H1 (cell line): ENCODE measurements at regions not wholly inside any gene's neighbourhood (a gene's known extent, or its start where the extent isn't known, plus 50 kb on each side); places are given as distances from the start of the nearest gene placed in this dataset.

Source experiments
- CTCF ChIA-PET: fragments of 300-600 bp; sonication (Branson Sonifier 250); formaldehyde crosslinking; loops from one replicate; lab custom pipeline; 2021; ENCODE audit not compliant: partially characterized antibody; lab: Charles Lee
- POLR2A ChIA-PET: fragments of 300-600 bp; sonication (Branson Sonifier 250); formaldehyde crosslinking; loops from one replicate; lab custom pipeline; 2021; ENCODE audit warnings: inconsistent platforms; ENCODE audit not compliant: partially characterized antibody; lab: Charles Lee
- DNase-seq, 2 experiments: peaks; one replicate each; pipeline versions ENCODE4 v3.0.0 to v3.0.0-alpha.2; 2010 to 2022; ENCODE audit warnings: low spot score in 2 of 2, low read depth in 1 of 2, mixed read lengths in 1 of 2
- FAIRE-seq: peaks from 2 replicates; lab custom pipeline; 2011; peaks lifted over from hg19 to GRCh38; lab: Jason Lieb, UNC
- H2AFZ ChIP-seq: 2 replicates; pipeline ENCODE4 v1.8.1; 2012; ENCODE audit warnings: low read length, inconsistent platforms
- H2AK5ac ChIP-seq: 2 replicates; pipeline ENCODE4 v1.6.1; 2013; ENCODE audit warnings: low read depth, low read length
- H2BK120ac ChIP-seq: replicated peaks from 2 replicates; pipeline ENCODE3; 2013; ENCODE audit warnings: low read depth, low read length, inconsistent platforms
- H2BK12ac ChIP-seq: 2 replicates; pipeline ENCODE4 v1.6.1; 2013; ENCODE audit warnings: low read depth, low read length
- H2BK15ac ChIP-seq: 2 replicates; pipeline ENCODE4 v1.6.1; 2013; ENCODE audit warnings: low read length
- H2BK20ac ChIP-seq: 2 replicates; pipeline ENCODE4 v1.6.1; 2013; ENCODE audit warnings: low read length
- H2BK5ac ChIP-seq: 2 replicates; pipeline ENCODE4 v1.6.1; 2013; ENCODE audit warnings: low read depth, low read length
- H3K14ac ChIP-seq: 2 replicates; pipeline ENCODE4 v1.6.1; 2013; ENCODE audit warnings: inconsistent platforms; ENCODE audit not compliant: insufficient read length
- H3K18ac ChIP-seq: 2 replicates; pipeline ENCODE4 v1.6.1; 2013; ENCODE audit warnings: low read length; ENCODE audit errors: extremely low read depth
- H3K23ac ChIP-seq: 2 replicates; pipeline ENCODE4 v1.6.1; 2013; ENCODE audit warnings: inconsistent platforms; ENCODE audit not compliant: insufficient read length
- H3K23me2 ChIP-seq: 2 replicates; pipeline ENCODE4 v1.6.1; 2013; ENCODE audit warnings: low read depth, low read length
- H3K27ac ChIP-seq: 2 replicates; pipeline ENCODE4 v1.6.1; 2011; ENCODE audit warnings: low read depth, low read length, inconsistent platforms
- H3K27me3 ChIP-seq, 4 experiments: replicated peaks in 1 of 4; 1 replicate in 1 of 4; 2 replicates in 3 of 4; pipeline versions ENCODE4 v1.6.1 to v1.8.1; 2011 to 2013; ENCODE audit warnings: low read length in 3 of 4, mild to moderate bottlenecking in 3 of 4, inconsistent platforms in 2 of 4, mixed read lengths in 2 of 4, moderate library complexity in 1 of 4; ENCODE audit not compliant: control insufficient read depth in 3 of 4, insufficient read depth in 3 of 4; ENCODE audit errors: extremely low read depth in 1 of 4
- H3K36me3 ChIP-seq, 4 experiments: 2 replicates each; pipeline versions ENCODE4 v1.6.1 to v1.8.1; 2011 to 2013; ENCODE audit warnings: mild to moderate bottlenecking in 4 of 4, low read length in 3 of 4, moderate library complexity in 2 of 4, control low read depth in 1 of 4, inconsistent platforms in 1 of 4; ENCODE audit not compliant: insufficient read depth in 4 of 4, control insufficient read depth in 2 of 4
- H3K4ac ChIP-seq: replicated peaks from 2 replicates; pipeline ENCODE3; 2013; ENCODE audit warnings: low read length, low read depth, mixed read lengths, inconsistent platforms; ENCODE audit not compliant: insufficient read length
- H3K4me1 ChIP-seq, 4 experiments: replicated peaks in 1 of 4; 1 replicate in 1 of 4; 2 replicates in 3 of 4; pipeline versions ENCODE4 v1.6.1 to v1.8.1; 2011 to 2013; ENCODE audit warnings: low read length in 3 of 4, inconsistent platforms in 2 of 4, mixed read lengths in 1 of 4; ENCODE audit not compliant: insufficient read depth in 4 of 4, control insufficient read depth in 3 of 4
- H3K4me2 ChIP-seq, 2 experiments: 2 replicates each; pipeline versions ENCODE4 v1.6.1 to v1.8.1; 2011 to 2013; ENCODE audit warnings: low read depth in 2 of 2, low read length in 2 of 2, control low read depth in 1 of 2, inconsistent platforms in 1 of 2, mild to moderate bottlenecking in 1 of 2; ENCODE audit not compliant: insufficient read depth in 1 of 2
- H3K4me3 ChIP-seq, 4 experiments: fragments of 200-600, 300-600 bp in 1 of 4; sonication (generic), shearing (Covaris generic), sonication (Bioruptor Twin) in 1 of 4; 2 replicates each; pipeline versions ENCODE4 v1.5.1 to v1.8.1; 2011 to 2016; ENCODE audit warnings: low read length in 4 of 4, low read depth in 3 of 4, control low read depth in 2 of 4, inconsistent platforms in 2 of 4, mild to moderate bottlenecking in 2 of 4, mixed read lengths in 1 of 4, moderate library complexity in 1 of 4; ENCODE audit not compliant: insufficient read depth in 2 of 4; ENCODE audit errors: extremely low read depth in 1 of 4
- H3K56ac ChIP-seq: replicated peaks from 2 replicates; pipeline ENCODE3; 2013; ENCODE audit warnings: low read depth, mild to moderate bottlenecking, mixed read lengths, low read length, inconsistent platforms; ENCODE audit not compliant: insufficient read length
- H3K79me1 ChIP-seq: 2 replicates; pipeline ENCODE4 v1.6.1; 2013; ENCODE audit warnings: low read depth, low read length, control low read depth
- H3K79me2 ChIP-seq, 2 experiments: 2 replicates each; pipeline versions ENCODE4 v1.6.1 to v1.8.1; 2012 to 2013; ENCODE audit warnings: low read length in 2 of 2, mild to moderate bottlenecking in 2 of 2, inconsistent platforms in 1 of 2; ENCODE audit not compliant: insufficient read depth in 2 of 2, control insufficient read depth in 1 of 2
- H3K9ac ChIP-seq, 4 experiments: replicated peaks in 1 of 4; 1 replicate in 1 of 4; 2 replicates in 3 of 4; pipeline versions ENCODE4 v1.6.1 to v1.8.1; 2011 to 2013; ENCODE audit warnings: low read depth in 3 of 4, low read length in 3 of 4, control low read depth in 2 of 4, mild to moderate bottlenecking in 2 of 4, moderate library complexity in 2 of 4, inconsistent platforms in 1 of 4; ENCODE audit errors: extremely low read depth in 1 of 4
- H3K9me3 ChIP-seq, 2 experiments: 2 replicates each; pipeline versions ENCODE4 v1.6.1 to v1.8.1; 2012 to 2013; ENCODE audit warnings: mild to moderate bottlenecking in 2 of 2, moderate library complexity in 2 of 2, control low read depth in 1 of 2, inconsistent platforms in 1 of 2, low read depth in 1 of 2, low read length in 1 of 2, mixed read lengths in 1 of 2; ENCODE audit not compliant: insufficient read depth in 2 of 2
- H4K20me1 ChIP-seq, 2 experiments: replicated peaks in 1 of 2; 2 replicates each; pipeline versions ENCODE3 to v1.8.1; 2011 to 2013; ENCODE audit warnings: inconsistent platforms in 2 of 2, low read length in 2 of 2, mild to moderate bottlenecking in 1 of 2; ENCODE audit not compliant: insufficient read depth in 2 of 2, control insufficient read depth in 1 of 2
- H4K5ac ChIP-seq: 2 replicates; pipeline ENCODE4 v1.6.1; 2013; ENCODE audit warnings: low read length, low read depth, mixed read lengths, inconsistent platforms; ENCODE audit not compliant: insufficient read length
- H4K8ac ChIP-seq: 2 replicates; pipeline ENCODE4 v1.8.0; 2013; ENCODE audit warnings: mild to moderate bottlenecking, moderate library complexity, low read length, inconsistent platforms; ENCODE audit not compliant: insufficient read depth; ENCODE audit errors: extremely low read depth
- H4K91ac ChIP-seq: replicated peaks from 2 replicates; pipeline ENCODE3; 2013; ENCODE audit warnings: low read length, mixed read lengths, inconsistent platforms; ENCODE audit not compliant: insufficient read length
- RNF2 ChIP-seq: fragments of 200-900, 300-1000 bp; sonication (generic); IDR thresholded peaks from 2 replicates; pipeline ENCODE4 v1.7.1; 2016; ENCODE audit warnings: borderline replicate concordance, low read depth, mild to moderate bottlenecking, antibody characterized with exemption, low read length; ENCODE audit not compliant: poor library complexity, severe bottlenecking; ENCODE audit errors: missing control alignments
- WGBS, 2 experiments: shearing (Covaris generic) in 1 of 2; methylation state at CpG; one replicate each; pipeline versions ENCODE4 v1.1.6 to v1.1.7; 2013 to 2015; ENCODE audit warnings: low lambda C conversion rate in 2 of 2, mixed read lengths in 2 of 2, inconsistent platforms in 1 of 2, low coverage in 1 of 2, missing lambda C conversion rate in 1 of 2; ENCODE audit not compliant: insufficient replicate concordance in 2 of 2, insufficient coverage in 1 of 2, insufficient read length in 1 of 2; ENCODE audit errors: extremely low coverage in 1 of 2, missing lambda C conversion rate in 1 of 2; 5-methylcytosine and 5-hydroxymethylcytosine counted together

DNA sequence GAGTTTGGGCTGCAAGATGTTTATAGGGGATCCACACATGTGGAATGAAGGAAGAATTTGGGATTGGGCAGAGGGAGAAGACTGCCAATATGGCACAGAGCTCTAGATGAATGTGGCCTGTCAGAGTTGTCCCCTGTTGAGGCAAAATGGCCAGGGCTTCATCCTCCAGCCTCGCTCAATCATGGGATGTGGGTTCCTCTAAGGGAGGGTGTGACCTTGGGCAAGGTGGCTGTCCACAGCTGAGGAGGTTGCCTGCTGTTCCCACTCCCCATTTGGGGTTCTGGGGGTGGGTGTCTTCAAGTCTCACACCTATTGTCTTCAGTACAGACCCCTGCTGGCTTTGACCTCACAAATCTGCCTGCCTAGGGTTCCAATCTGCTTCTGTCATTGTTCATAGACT, 121.6 kb upstream of the FAM204A start:
- Histone ChIP-seq H3K4me3 (no peak overlapping the region), H3K23me2 (no peaks in the 10 kb centered on the region), H3K18ac (no peak overlapping the region), H2BK20ac (no peak overlapping the region), H3K4ac (no peak overlapping the region), H4K5ac (no peak overlapping the region), H3K27me3 (no peaks in the 10 kb centered on the region), H3K23ac (no peak overlapping the region), H3K4me1 (no peaks in the 10 kb centered on the region), H3K79me1 (no peaks in the 10 kb centered on the region), H3K14ac (no peak overlapping the region), H3K4me2 (no peak overlapping the region), H3K9me3 (no peaks in the 10 kb centered on the region; a peak in 1 of 4 replicates), H3K79me2 (no peaks in the 10 kb centered on the region), H4K8ac (no peak overlapping the region), H2AK5ac (no peak overlapping the region), H2BK12ac (no peak overlapping the region), H3K36me3 (no peaks in the 10 kb centered on the region), H4K20me1 (no peaks in the 10 kb centered on the region), H3K9ac (no peak overlapping the region), H3K56ac (no peak overlapping the region), H2BK120ac (no peak overlapping the region), H2AFZ (no peak overlapping the region), H4K91ac (no peak overlapping the region), H2BK5ac (no peak overlapping the region), H3K27ac (no peak overlapping the region), H2BK15ac (no peak overlapping the region)
- DNase-seq: no peak
- no peak for TF ChIP-seq RNF2
- ChIA-PET POLR2A (no interaction called here), CTCF (no interaction called here)
- 77% methylated on average over 1 of the region's 1 CpG; no CpG with 5 or more reads in 1 of the 2 experiments for WGBS, 2 experiments
- no peak for FAIRE-seq
